ENCODE measurements at regions not wholly inside any gene's neighbourhood (a gene's known extent, or its start where the extent isn't known, plus 50 kb on each side); places are given as distances from the start of the nearest gene placed in this dataset.

GRCh38 chr5:174920906-174921550, 196.6 kb downstream of the MSX2 start (continued):
- no peak for TF ChIP-seq HOXB5 (CRISPR knock-in tag; IDR thresholded peaks at IDR 0.05)

- no peak overlapping the region for H3K4me3 ChIP-seq
- POLR2A ChIA-PET, result no interaction called here
- H3K9me3 ChIP-seq, result no peaks in the 10 kb centered on the region
- TF ChIP-seq POLR2A (IDR thresholded peaks at IDR 0.05; ENCODE audit: low read length) (no peak), RAD21 (conservative IDR thresholded peaks at IDR 0.05 in 1 of 2, IDR thresholded peaks at IDR 0.05 in 1 of 2) (no peak), E2F6 (IDR thresholded peaks at IDR 0.05; ENCODE audit: borderline replicate concordance, low read depth) (no peak), ZNF302 (CRISPR knock-in tag; IDR thresholded peaks at IDR 0.05) (no peak), FOSL2 (IDR thresholded peaks at IDR 0.05) (no peak), FOSL2 (CRISPR knock-in tag; IDR thresholded peaks at IDR 0.05) (no peak), KDM5A (IDR thresholded peaks at IDR 0.05) (no peak), JUN (IDR thresholded peaks at IDR 0.05) (no peak), HES2 (IDR thresholded peaks at IDR 0.05) (no peak), RNF2 (IDR thresholded peaks at IDR 0.05; ENCODE audit: borderline replicate concordance, low read depth) (no peak)
- no peak for DNase-seq (ENCODE audit: low read depth in 1 of 2, low spot score in 1 of 2)
- FAIRE-seq, result no peak
- CTCF ChIA-PET, result interaction anchor here (1.3 to 3.2 kb wide), 3 partner anchors 9 to 545 kb away, joined by 3 to 13 read pairs (median 3); no protein-coding TSS in a partner anchor
- no peak for ATAC-seq
- no peaks in the 10 kb centered on the region for H3K4me1 ChIP-seq
- no peak overlapping the region for H3K4me2 ChIP-seq
- no peak overlapping the region for H3K27ac ChIP-seq
- 48% methylated on average over 3 of the region's 3 CpGs for WGBS (ENCODE audit: missing lambda C conversion rate)
These were observed 195.0 kb downstream of the MSX2 start for GRCh38 chr5:174919351-174919750.

GRCh38 chr5:174918655-174919054, 194.3 kb downstream of the MSX2 start:
- no peak overlapping the region for H3K27ac ChIP-seq
- H3K9me3 ChIP-seq, result no peaks in the 10 kb centered on the region
- ChIA-PET CTCF (interaction anchor here (1.0 kb wide), 1 partner anchor 9 kb away, joined by 5 read pairs; no protein-coding TSS in a partner anchor), POLR2A (no interaction called here)
- H3K4me1 ChIP-seq, result no peaks in the 10 kb centered on the region
- no peak for DNase-seq (ENCODE audit: low read depth in 1 of 2, low spot score in 1 of 2)
- no peak overlapping the region for H3K4me2 ChIP-seq
- TF ChIP-seq ZFP36 (IDR thresholded peaks at IDR 0.05; ENCODE audit: borderline replicate concordance, partially characterized antibody), result no peak
- no peak for TF ChIP-seq MAX (IDR thresholded peaks at IDR 0.05)
- no peak for TF ChIP-seq ESRRA (IDR thresholded peaks at IDR 0.05; ENCODE audit: borderline replicate concordance, low read length)
- no peak for TF ChIP-seq FOSB (CRISPR knock-in tag; IDR thresholded peaks at IDR 0.05)
- no peak for TF ChIP-seq PHF8 (IDR thresholded peaks at IDR 0.05; ENCODE audit: borderline replicate concordance, low read depth)
- TF ChIP-seq RAD21 (conservative IDR thresholded peaks at IDR 0.05 in 1 of 2, IDR thresholded peaks at IDR 0.05 in 1 of 2), result no peak
- no peak for TF ChIP-seq CEBPB (IDR thresholded peaks at IDR 0.05)
- TF ChIP-seq TFCP2L1 (CRISPR knock-in tag; IDR thresholded peaks at IDR 0.05), result no peak
- no peak for TF ChIP-seq MYC (IDR thresholded peaks at IDR 0.05; ENCODE audit: borderline replicate concordance, low read length)
- no peak for TF ChIP-seq FOSL2 (IDR thresholded peaks at IDR 0.05)
- no peak for TF ChIP-seq FOSL2 (CRISPR knock-in tag; IDR thresholded peaks at IDR 0.05)
- TF ChIP-seq EHMT2 (IDR thresholded peaks at IDR 0.05; ENCODE audit: low read depth), result no peak
- TF ChIP-seq CHD2 (IDR thresholded peaks at IDR 0.05; ENCODE audit: low read length, partially characterized antibody), result no peak
- ATAC-seq, result no peak
- H3K4me3 ChIP-seq, result no peak overlapping the region
- WGBS (ENCODE audit: missing lambda C conversion rate), result 0% methylated on average over 1 of the region's 1 CpG
- FAIRE-seq, result no peak

GRCh38 chr5:174917976-174918554, 193.7 kb downstream of the MSX2 start:
- FAIRE-seq (no peak), ATAC-seq (no peak), DNase-seq (ENCODE audit: low read depth in 1 of 2, low spot score in 1 of 2) (no peak)
- Histone ChIP-seq H3K9me3 (no peaks in the 10 kb centered on the region), H3K4me2 (no peak overlapping the region), H3K27ac (no peak overlapping the region), H3K4me3 (no peak overlapping the region), H3K4me1 (no peaks in the 10 kb centered on the region)
- WGBS (ENCODE audit: missing lambda C conversion rate), result 47% methylated on average over 13 of the region's 13 CpGs
- ChIA-PET POLR2A (no interaction called here), CTCF (interaction anchor here (1.0 kb wide), 2 partner anchors 8 to 17 kb away, joined by 3 to 5 read pairs; no protein-coding TSS in a partner anchor)
- no peak for TF ChIP-seq CHD4 (IDR thresholded peaks at IDR 0.05; ENCODE audit: borderline replicate concordance)
- TF ChIP-seq MYC (IDR thresholded peaks at IDR 0.05; ENCODE audit: borderline replicate concordance, low read length), result no peak
- TF ChIP-seq ZSCAN20 (CRISPR knock-in tag; IDR thresholded peaks at IDR 0.05), result no peak
- no peak for TF ChIP-seq USF2 (IDR thresholded peaks at IDR 0.05)
- TF ChIP-seq NPAS2 (CRISPR knock-in tag; IDR thresholded peaks at IDR 0.05; ENCODE audit: borderline replicate concordance), result no peak
- TF ChIP-seq JUNB (IDR thresholded peaks at IDR 0.05), result no peak
- TF ChIP-seq KDM1A (IDR thresholded peaks at IDR 0.05; ENCODE audit: low read depth), result no peak
- no peak for TF ChIP-seq HES2 (IDR thresholded peaks at IDR 0.05)
- TF ChIP-seq ZNF302 (CRISPR knock-in tag; IDR thresholded peaks at IDR 0.05), result no peak
- TF ChIP-seq HOXB5 (CRISPR knock-in tag; IDR thresholded peaks at IDR 0.05), result no peak
- TF ChIP-seq ESRRA (IDR thresholded peaks at IDR 0.05; ENCODE audit: borderline replicate concordance, low read length), result no peak
- TF ChIP-seq SREBF2 (IDR thresholded peaks at IDR 0.05), result no peak
- no peak for TF ChIP-seq EP300 (IDR thresholded peaks at IDR 0.05)
- no peak for TF ChIP-seq EHF (CRISPR knock-in tag; IDR thresholded peaks at IDR 0.05)
- no peak for TF ChIP-seq EHMT2 (IDR thresholded peaks at IDR 0.05; ENCODE audit: low read depth)
- TF ChIP-seq FOSB (CRISPR knock-in tag; IDR thresholded peaks at IDR 0.05), result no peak
- no peak for TF ChIP-seq TP53 (CRISPR knock-in tag; IDR thresholded peaks at IDR 0.05)

Measured in A549 (cell line).